Ectodermal cell (in vitro differentiated cells): ENCODE measurements at regions not wholly inside any gene's neighbourhood (a gene's known extent, or its start where the extent isn't known, plus 50 kb on each side); places are given as distances from the start of the nearest gene placed in this dataset.

Source experiments
- H3K27ac ChIP-seq: 2 replicates; pipeline ENCODE4 v1.7.0; 2013; ENCODE audit warnings: mild to moderate bottlenecking, low read depth, low read length; ENCODE audit not compliant: insufficient read depth, poor library complexity, severe bottlenecking
- H3K27me3 ChIP-seq: 2 replicates; pipeline ENCODE4 v1.7.0; 2013; ENCODE audit warnings: mild to moderate bottlenecking, low read length; ENCODE audit not compliant: insufficient read depth, control insufficient read depth, poor library complexity, severe bottlenecking
- H3K36me3 ChIP-seq: one replicate; pipeline ENCODE4 v1.7.0; 2013; ENCODE audit warnings: low read length; ENCODE audit not compliant: control insufficient read depth, insufficient read depth
- H3K4me1 ChIP-seq: one replicate; pipeline ENCODE4 v1.7.0; 2013; ENCODE audit warnings: low read length; ENCODE audit not compliant: control insufficient read depth, insufficient read depth
- H3K4me3 ChIP-seq: 2 replicates; pipeline ENCODE4 v1.7.0; 2013; ENCODE audit warnings: low read depth, low read length, control low read depth; ENCODE audit not compliant: insufficient read depth
- H3K9me3 ChIP-seq: 2 replicates; pipeline ENCODE4 v1.7.0; 2013; ENCODE audit warnings: mild to moderate bottlenecking, low read length, moderate library complexity; ENCODE audit not compliant: control insufficient read depth
- WGBS, 2 experiments: methylation state at CpG; one replicate each; pipeline ENCODE4 v1.1.7; 2013; ENCODE audit warnings: missing lambda C conversion rate in 2 of 2; 5-methylcytosine and 5-hydroxymethylcytosine counted together

GRCh38 chr3:152093901-152094300, 174.8 kb upstream of the MBNL1 start:
- H3K27me3 ChIP-seq, result no peaks in the 10 kb centered on the region
- no peaks in the 10 kb centered on the region for H3K9me3 ChIP-seq
- H3K4me1 ChIP-seq, result no peaks in the 10 kb centered on the region
- no peak overlapping the region for H3K4me3 ChIP-seq
- no peaks in the 10 kb centered on the region for H3K36me3 ChIP-seq
- H3K27ac ChIP-seq, result no peak overlapping the region

GRCh38 chr3:152094406-152094805, 174.3 kb upstream of the MBNL1 start:
- Histone ChIP-seq H3K27ac (no peak overlapping the region), H3K27me3 (no peaks in the 10 kb centered on the region), H3K9me3 (no peaks in the 10 kb centered on the region), H3K36me3 (no peaks in the 10 kb centered on the region), H3K4me1 (no peaks in the 10 kb centered on the region), H3K4me3 (no peak overlapping the region)

DNA sequence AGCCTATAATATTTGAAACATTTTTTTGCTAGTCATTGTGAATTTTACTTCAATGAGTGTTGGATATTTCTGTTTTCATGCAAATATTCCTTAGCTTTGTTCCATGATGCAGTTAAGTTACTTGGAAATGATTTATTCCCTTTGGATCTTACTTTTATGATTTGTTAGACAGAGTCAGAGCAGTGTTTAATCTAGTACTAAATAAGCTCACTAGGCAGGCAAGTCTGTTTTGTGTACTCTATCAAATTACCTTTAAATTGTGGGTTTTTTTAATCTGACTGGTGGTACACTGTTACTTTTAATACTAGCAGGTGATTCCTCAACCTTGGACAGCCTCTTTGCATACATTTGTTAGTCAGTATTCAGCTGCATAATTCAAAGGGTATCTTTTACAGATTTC, 173.3 kb upstream of the MBNL1 start:
- Histone ChIP-seq H3K4me3 (no peak overlapping the region), H3K27ac (no peak overlapping the region), H3K36me3 (no peaks in the 10 kb centered on the region), H3K4me1 (no peaks in the 10 kb centered on the region), H3K9me3 (no peaks in the 10 kb centered on the region), H3K27me3 (no peaks in the 10 kb centered on the region)

DNA sequence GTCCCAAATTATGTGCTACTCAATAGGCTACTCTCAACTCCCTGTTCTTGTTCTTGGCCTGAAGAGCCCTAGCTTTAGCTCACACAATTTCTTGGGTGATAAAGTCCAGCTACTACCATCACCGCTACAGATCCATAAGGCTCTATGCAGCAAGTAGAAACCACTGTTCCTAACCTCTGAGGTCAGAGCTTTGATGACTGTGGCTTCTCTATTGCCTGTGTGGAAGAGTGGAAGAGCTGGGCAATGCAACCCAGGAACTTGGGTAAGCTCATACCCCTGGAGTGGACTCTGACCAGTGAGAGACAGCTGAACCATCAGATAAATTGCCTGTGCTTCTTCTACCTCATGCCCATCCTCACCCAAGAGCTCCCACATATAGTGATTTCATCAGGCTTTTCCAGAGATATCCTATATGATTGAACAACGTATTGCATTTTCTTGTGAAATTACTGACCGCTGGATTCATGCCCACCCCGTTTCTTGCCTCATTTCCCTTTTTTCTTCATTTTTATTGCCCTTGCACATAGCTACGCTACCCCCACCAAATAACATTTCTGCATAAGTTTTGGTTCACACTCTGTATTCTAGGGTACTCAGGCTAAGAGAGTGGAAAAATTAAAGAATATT, 172.3 kb upstream of the MBNL1 start:
- H3K27me3 ChIP-seq, result no peaks in the 10 kb centered on the region
- no peaks in the 10 kb centered on the region for H3K4me1 ChIP-seq
- no peaks in the 10 kb centered on the region for H3K36me3 ChIP-seq
- no peak overlapping the region for H3K27ac ChIP-seq
- H3K9me3 ChIP-seq, result no peaks in the 10 kb centered on the region
- WGBS, 2 experiments, result 96 to 98% methylated on average over 5 of the region's 5 CpGs
- H3K4me3 ChIP-seq, result no peak overlapping the region

- WGBS, 2 experiments, result 94 to 98% methylated on average over 2 of the region's 2 CpGs
- Histone ChIP-seq H3K27me3 (no peaks in the 10 kb centered on the region), H3K4me3 (no peak overlapping the region), H3K36me3 (no peaks in the 10 kb centered on the region), H3K4me1 (no peaks in the 10 kb centered on the region), H3K27ac (no peak overlapping the region), H3K9me3 (no peaks in the 10 kb centered on the region)
Observed at GRCh38 chr3:152097120-152097519, 171.6 kb upstream of the MBNL1 start.

GRCh38 chr3:152097770-152098169, 171.0 kb upstream of the MBNL1 start:
- WGBS, 2 experiments, result 90 to 97% methylated on average over 3 of the region's 3 CpGs
- no peaks in the 10 kb centered on the region for H3K27me3 ChIP-seq
- no peaks in the 10 kb centered on the region for H3K9me3 ChIP-seq
- no peak overlapping the region for H3K4me3 ChIP-seq
- no peaks in the 10 kb centered on the region for H3K4me1 ChIP-seq
- H3K36me3 ChIP-seq, result no peaks in the 10 kb centered on the region
- H3K27ac ChIP-seq, result no peak overlapping the region

DNA sequence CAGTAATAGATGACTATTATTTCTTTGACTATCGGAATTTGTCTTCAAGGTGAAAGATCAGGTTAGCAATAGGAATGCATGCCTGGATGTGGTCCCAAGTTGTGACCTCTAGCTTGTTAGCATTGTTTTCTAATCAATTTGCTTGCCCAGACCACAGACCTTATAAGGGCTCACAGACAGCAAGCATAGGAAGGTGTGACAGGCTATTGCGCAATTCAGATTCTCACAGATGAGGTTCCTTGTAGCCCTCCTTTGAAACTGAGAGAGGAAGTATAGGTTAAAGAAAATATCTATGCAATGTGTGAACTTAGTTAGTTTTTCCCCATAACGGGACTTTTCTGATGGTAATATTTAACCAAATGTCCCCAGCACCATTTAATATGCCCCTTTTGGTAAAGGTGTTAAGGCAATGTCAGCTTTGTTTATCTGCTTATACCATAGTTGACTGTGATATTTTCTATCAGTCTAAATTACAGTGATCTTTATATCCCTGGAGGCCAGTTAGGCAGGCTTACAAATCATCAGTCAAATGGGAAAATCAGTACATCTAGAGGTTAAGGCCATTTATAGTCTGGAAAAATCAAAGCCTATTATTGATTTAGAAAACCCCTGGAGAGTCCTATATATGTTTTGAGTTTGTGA, 168.1 kb upstream of the MBNL1 start:
- H3K9me3 ChIP-seq, result no peaks in the 10 kb centered on the region
- no peak overlapping the region for H3K27ac ChIP-seq
- H3K4me1 ChIP-seq, result no peaks in the 10 kb centered on the region
- no peaks in the 10 kb centered on the region for H3K36me3 ChIP-seq
- H3K27me3 ChIP-seq, result no peaks in the 10 kb centered on the region
- H3K4me3 ChIP-seq, result no peak overlapping the region
- 95 to 99% methylated on average over 2 to 3 of the region's 3 CpGs for WGBS, 2 experiments

DNA sequence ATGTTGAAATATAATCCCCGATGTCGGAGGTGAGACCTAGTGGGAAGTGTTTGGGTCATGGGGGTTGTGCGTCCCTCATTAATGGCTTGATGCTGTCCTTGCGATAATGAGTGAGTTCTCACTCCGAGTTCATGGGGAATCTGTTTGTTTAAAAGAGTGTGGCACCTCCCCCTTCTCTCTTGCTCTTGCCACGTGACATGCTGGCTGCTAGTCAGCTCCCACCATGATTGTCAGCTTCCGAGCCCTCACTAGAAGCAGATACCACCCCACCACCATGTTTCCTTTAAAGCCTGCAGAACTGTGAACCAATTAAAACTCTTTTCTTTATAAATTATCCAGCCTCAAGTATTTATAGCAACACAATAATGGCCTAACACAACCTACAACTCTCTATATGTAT, 166.3 kb upstream of the MBNL1 start:
- no peaks in the 10 kb centered on the region for H3K4me1 ChIP-seq
- no peak overlapping the region for H3K27ac ChIP-seq
- no peaks in the 10 kb centered on the region for H3K9me3 ChIP-seq
- WGBS, 2 experiments, result 86 to 93% methylated on average over 7 of the region's 7 CpGs
- no peaks in the 10 kb centered on the region for H3K36me3 ChIP-seq
- no peak overlapping the region for H3K4me3 ChIP-seq
- no peaks in the 10 kb centered on the region for H3K27me3 ChIP-seq

GRCh38 chr3:152103257-152103656, 165.5 kb upstream of the MBNL1 start:
- H3K27me3 ChIP-seq, result no peaks in the 10 kb centered on the region
- no peaks in the 10 kb centered on the region for H3K36me3 ChIP-seq
- no peaks in the 10 kb centered on the region for H3K4me1 ChIP-seq
- no peak overlapping the region for H3K4me3 ChIP-seq
- H3K9me3 ChIP-seq, result no peaks in the 10 kb centered on the region
- H3K27ac ChIP-seq, result no peak overlapping the region
- 92 to 96% methylated on average over 1 of the region's 1 CpG for WGBS, 2 experiments

GRCh38 chr3:152104847-152105415, 163.8 kb upstream of the MBNL1 start:
- no peaks in the 10 kb centered on the region for H3K27me3 ChIP-seq
- 94% methylated on average over 2 to 3 of the region's 3 CpGs for WGBS, 2 experiments
- no peak overlapping the region for H3K4me3 ChIP-seq
- no peaks in the 10 kb centered on the region for H3K36me3 ChIP-seq
- no peaks in the 10 kb centered on the region for H3K9me3 ChIP-seq
- no peaks in the 10 kb centered on the region for H3K4me1 ChIP-seq
- no peak overlapping the region for H3K27ac ChIP-seq
